Calu3 (cell line): ENCODE measurements at regions not wholly inside any gene's neighbourhood (a gene's known extent, or its start where the extent isn't known, plus 50 kb on each side); places are given as distances from the start of the nearest gene placed in this dataset.
"Not testable (repeated sequence)": the region's sequence is repeated elsewhere in the genome, so short reads cannot be mapped to it uniquely, and the experiment has no call there.

Source experiments
- BruUV-seq: library from RNA; stranded (reverse); fragments of 400-500 nt; replicated peaks from 2 replicates; lab custom pipeline; 2021; lab: Mats Ljungman, UMichigan
- CTCF ChIA-PET: fragments of 300-600 bp; sonication (Branson Sonifier 250); formaldehyde crosslinking; loops from one replicate; lab custom pipeline; 2022; ENCODE audit warnings: antibody characterized with exemption; lab: Charles Lee
- DNase-seq: peaks from one replicate; pipeline ENCODE4 v3.0.0; 2022
- H3K27ac Mint-ChIP-seq: one replicate; pipeline ENCODE4 v1.8.0; 2022; ENCODE audit warnings: mixed read lengths; ENCODE audit not compliant: unreplicated experiment
- H3K27me3 Mint-ChIP-seq: one replicate; pipeline ENCODE4 v1.8.0; 2022; ENCODE audit warnings: mixed read lengths; ENCODE audit not compliant: unreplicated experiment
- H3K36me3 Mint-ChIP-seq: one replicate; pipeline ENCODE4 v1.8.0; 2022; ENCODE audit warnings: mild to moderate bottlenecking, moderate library complexity, mixed read lengths; ENCODE audit not compliant: insufficient read depth, unreplicated experiment
- H3K4me1 Mint-ChIP-seq: one replicate; pipeline ENCODE4 v1.8.0; 2022; ENCODE audit warnings: mild to moderate bottlenecking, low read depth, mixed read lengths; ENCODE audit not compliant: unreplicated experiment
- H3K4me3 Mint-ChIP-seq: one replicate; pipeline ENCODE4 v1.8.0; 2022; ENCODE audit warnings: mild to moderate bottlenecking, low read depth, moderate library complexity, mixed read lengths; ENCODE audit not compliant: unreplicated experiment
- H3K9me3 Mint-ChIP-seq: one replicate; pipeline ENCODE4 v1.8.0; 2022; ENCODE audit warnings: low read depth, mixed read lengths; ENCODE audit not compliant: unreplicated experiment
- intact Hi-C: fragments of 100-400 bp; cut with micrococcal nuclease; formaldehyde crosslinking; loops from one replicate; pipeline ENCODE4 v1.10.0; 2022; ENCODE audit not compliant: unreplicated experiment

DNA sequence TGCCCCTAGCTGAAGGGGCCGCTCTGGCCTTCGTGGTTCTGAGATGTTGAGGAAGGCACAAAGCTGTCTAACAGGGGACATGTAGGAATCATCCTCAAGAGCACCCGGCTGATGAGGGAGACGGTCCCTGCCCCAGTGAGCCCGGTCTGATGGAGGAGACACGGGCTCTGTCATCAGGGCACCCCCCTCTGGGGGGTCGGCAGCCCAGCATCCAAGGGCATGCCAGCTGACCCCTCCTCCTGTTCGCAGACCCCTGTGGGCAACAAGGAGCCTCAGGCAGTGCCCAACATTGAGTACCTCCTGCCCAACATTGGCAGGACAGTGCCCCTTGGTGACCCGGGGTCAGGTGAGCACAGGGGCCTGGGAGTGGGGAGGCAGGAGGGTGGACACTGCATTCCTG, 128.9 kb downstream of the ZNF267 start:
- H3K9me3 Mint-ChIP-seq, H3K4me1 Mint-ChIP-seq, intact Hi-C loops, BruUV-seq, H3K36me3 Mint-ChIP-seq, CTCF ChIA-PET, H3K27ac Mint-ChIP-seq, H3K27me3 Mint-ChIP-seq, H3K4me3 Mint-ChIP-seq, DNase-seq: not testable (repeated sequence)

GRCh38 chr16:32003819-32004218, 130.2 kb downstream of the ZNF267 start:
- intact Hi-C loops, H3K27me3 Mint-ChIP-seq, H3K36me3 Mint-ChIP-seq, H3K4me1 Mint-ChIP-seq, BruUV-seq, H3K4me3 Mint-ChIP-seq, H3K9me3 Mint-ChIP-seq, H3K27ac Mint-ChIP-seq, CTCF ChIA-PET, DNase-seq: not testable (repeated sequence)

- CTCF ChIA-PET, DNase-seq, H3K36me3 Mint-ChIP-seq, H3K4me3 Mint-ChIP-seq, H3K4me1 Mint-ChIP-seq, intact Hi-C loops, H3K27me3 Mint-ChIP-seq, H3K9me3 Mint-ChIP-seq, BruUV-seq, H3K27ac Mint-ChIP-seq: not testable (repeated sequence)
Measured at GRCh38 chr16:32038783-32039496, 165.3 kb downstream of the ZNF267 start.

DNA sequence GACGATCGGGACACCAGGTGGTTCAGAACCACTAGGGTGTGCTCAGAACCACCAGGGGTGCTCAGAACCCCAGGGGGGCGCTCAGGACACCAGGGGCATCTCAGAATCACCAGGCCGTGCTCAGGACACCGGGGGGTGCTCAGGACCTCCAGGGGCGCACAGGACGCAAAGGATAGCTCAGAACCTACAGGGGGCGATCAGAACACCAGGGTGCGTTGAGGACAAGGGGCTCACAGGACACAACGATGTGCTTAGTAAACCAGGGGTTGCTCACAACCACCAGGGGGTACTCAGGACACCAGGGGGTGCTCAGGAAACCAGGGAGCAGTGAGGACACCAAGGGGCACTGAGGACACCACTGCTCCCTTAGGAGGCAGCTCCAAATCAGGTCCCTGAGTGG, 166.3 kb downstream of the ZNF267 start:
- BruUV-seq, intact Hi-C loops, DNase-seq, H3K27me3 Mint-ChIP-seq, CTCF ChIA-PET, H3K4me1 Mint-ChIP-seq, H3K9me3 Mint-ChIP-seq, H3K36me3 Mint-ChIP-seq, H3K4me3 Mint-ChIP-seq, H3K27ac Mint-ChIP-seq: not testable (repeated sequence)

DNA sequence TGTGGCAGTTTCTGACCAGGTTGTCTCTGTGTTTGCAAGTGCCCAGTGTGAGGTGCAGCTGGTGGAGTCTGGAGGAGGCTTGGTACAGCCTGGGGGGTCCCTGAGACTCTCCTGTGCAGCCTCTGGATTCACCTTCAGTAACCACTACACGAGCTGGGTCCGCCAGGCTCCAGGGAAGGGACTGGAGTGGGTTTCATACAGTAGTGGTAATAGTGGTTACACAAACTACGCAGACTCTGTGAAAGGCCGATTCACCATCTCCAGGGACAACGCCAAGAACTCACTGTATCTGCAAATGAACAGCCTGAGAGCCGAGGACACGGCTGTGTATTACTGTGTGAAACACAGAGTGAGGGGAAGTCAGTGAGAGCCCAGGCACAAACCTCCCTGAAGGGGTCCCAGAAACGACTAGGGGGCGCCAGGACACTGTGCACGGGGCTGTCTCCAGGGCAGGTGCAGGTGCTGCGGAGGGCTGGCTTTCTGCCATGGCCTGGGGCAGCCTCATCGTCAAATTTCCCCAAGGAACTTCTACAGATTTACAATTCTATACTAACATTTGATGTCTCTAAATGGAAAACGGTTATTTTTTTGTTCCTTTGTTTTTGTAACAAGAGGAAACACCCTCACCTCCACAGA, 187.0 kb upstream of the TP53TG3D start:
- DNase-seq, intact Hi-C loops, H3K27me3 Mint-ChIP-seq: not testable (repeated sequence)

DNA sequence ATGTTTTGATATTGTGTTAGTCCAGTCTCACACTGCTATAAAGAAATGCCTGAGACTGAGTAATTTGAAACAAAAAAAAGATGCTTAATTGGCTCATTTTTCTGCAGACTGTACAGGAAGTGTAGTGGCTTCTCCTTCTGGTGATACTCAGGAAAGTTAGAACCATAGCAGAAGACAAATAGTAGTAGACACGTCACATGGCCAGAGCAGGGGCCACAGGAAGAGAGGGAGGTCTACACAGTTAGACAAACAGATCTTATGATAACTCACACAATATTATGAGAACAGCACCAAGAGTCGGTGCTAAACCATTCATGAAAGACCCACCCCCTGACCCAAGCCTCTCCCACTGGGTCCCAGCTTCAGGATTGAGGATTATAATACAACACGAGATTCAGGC, 181.5 kb upstream of the TP53TG3D start:
- H3K36me3 Mint-ChIP-seq, DNase-seq, H3K4me3 Mint-ChIP-seq, H3K4me1 Mint-ChIP-seq, H3K27ac Mint-ChIP-seq, intact Hi-C loops, H3K27me3 Mint-ChIP-seq, BruUV-seq, CTCF ChIA-PET, H3K9me3 Mint-ChIP-seq: not testable (repeated sequence)

More for the DNA sequence above, 187.0 kb upstream of the TP53TG3D start:
- H3K4me3 Mint-ChIP-seq, H3K9me3 Mint-ChIP-seq, CTCF ChIA-PET, H3K4me1 Mint-ChIP-seq, H3K36me3 Mint-ChIP-seq, BruUV-seq, H3K27ac Mint-ChIP-seq: not testable (repeated sequence)

DNA sequence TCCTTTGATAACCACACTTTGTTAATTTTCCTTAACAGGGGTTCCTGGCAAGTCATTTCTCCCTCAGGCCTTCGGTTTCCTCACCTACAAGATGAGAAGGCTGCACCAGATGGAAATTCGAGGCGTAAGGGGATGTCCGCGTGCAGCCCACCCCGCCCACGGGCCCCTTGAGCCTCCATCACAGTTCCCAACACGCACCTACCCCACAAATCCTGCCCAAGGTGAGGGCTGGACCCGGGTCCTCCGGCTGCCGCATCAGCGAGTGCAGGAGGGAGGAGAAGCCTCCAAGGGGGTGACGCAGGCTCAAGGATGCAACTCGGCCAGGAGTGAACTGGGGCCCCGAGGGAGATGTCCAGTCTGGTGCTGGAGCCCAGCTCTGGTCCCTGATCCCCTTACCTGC, 169.2 kb upstream of the TP53TG3D start:
- H3K27me3 Mint-ChIP-seq, H3K4me3 Mint-ChIP-seq, H3K4me1 Mint-ChIP-seq, H3K9me3 Mint-ChIP-seq, BruUV-seq, H3K36me3 Mint-ChIP-seq, intact Hi-C loops, CTCF ChIA-PET, DNase-seq, H3K27ac Mint-ChIP-seq: not testable (repeated sequence)

DNA sequence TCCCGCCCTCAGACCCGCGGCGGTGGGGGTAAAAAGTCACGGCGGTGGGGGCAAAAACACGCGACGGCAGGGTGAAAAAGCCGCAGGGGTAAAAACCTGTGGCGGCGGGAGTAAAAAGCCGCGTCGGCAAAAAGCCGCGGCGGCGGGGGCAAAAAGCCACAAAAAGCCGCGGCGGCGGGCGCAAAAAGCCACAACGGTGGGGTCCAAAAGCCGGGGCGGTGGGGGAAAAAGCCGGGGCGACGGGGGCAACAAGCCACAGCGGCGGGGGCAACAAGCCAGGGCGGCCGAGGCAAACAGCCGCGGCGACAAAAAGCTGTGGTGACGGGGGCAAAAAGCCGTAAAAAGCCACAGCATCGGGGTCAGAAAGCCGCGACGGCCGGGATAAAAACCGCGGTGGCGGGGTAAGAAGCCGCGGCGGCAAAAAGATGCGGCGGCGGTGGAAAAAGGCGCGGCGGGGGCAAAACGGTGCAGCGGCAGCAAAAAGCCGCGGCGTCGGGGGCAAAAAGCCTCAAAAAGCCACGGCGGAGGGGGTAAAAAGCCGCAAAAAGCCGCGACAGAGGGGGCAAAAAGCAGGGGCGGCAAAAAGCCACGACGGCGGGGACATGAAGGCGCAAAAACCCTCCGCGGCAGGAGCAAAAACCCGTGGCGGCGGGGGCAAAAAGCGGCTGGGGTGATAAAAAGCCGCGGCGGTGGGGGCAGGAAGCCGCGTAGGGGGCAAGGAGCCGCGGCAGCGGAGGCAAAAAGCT, 168.3 kb upstream of the TP53TG3D start:
- intact Hi-C loops, H3K4me1 Mint-ChIP-seq, H3K4me3 Mint-ChIP-seq, H3K27me3 Mint-ChIP-seq, BruUV-seq, CTCF ChIA-PET, H3K27ac Mint-ChIP-seq, H3K9me3 Mint-ChIP-seq, H3K36me3 Mint-ChIP-seq, DNase-seq: not testable (repeated sequence)

- H3K36me3 Mint-ChIP-seq, intact Hi-C loops, DNase-seq, H3K4me3 Mint-ChIP-seq, CTCF ChIA-PET, H3K9me3 Mint-ChIP-seq, H3K4me1 Mint-ChIP-seq, H3K27me3 Mint-ChIP-seq, H3K27ac Mint-ChIP-seq, BruUV-seq: not testable (repeated sequence)
Measured at GRCh38 chr16:32085438-32086141, 167.5 kb upstream of the TP53TG3D start.
